ENCODE measurements at regions not wholly inside any gene's neighbourhood (a gene's known extent, or its start where the extent isn't known, plus 50 kb on each side); places are given as distances from the start of the nearest gene placed in this dataset.

- peaks cover 11 to 14% of the 10 kb centered on the region in 2 donors for H3K9me3 Mint-ChIP-seq
- Histone ChIP-seq H3K4me3 (ENCODE audit: low read length) (no peak overlapping the region), H3K36me3 (ENCODE audit: control insufficient read depth, insufficient read depth, low read length) (no peaks in the 10 kb centered on the region), H3K27ac (ENCODE audit: low read length) (no peak overlapping the region), H3K27me3 (ENCODE audit: control insufficient read depth, insufficient read depth, low read length) (no peaks in the 10 kb centered on the region), H3K9me3 (ENCODE audit: control insufficient read depth, insufficient read depth, low read length) (peaks cover 3% of the 10 kb centered on the region), H3K4me1 (ENCODE audit: control insufficient read depth, insufficient read depth, low read length) (no peaks in the 10 kb centered on the region)
- no peak overlapping the region for H3K27ac Mint-ChIP-seq
- no peak for TF ChIP-seq CTCF (IDR thresholded peaks at IDR 0.05)
- DNase-seq (no peak), ATAC-seq (no peak)
- H3K36me3 Mint-ChIP-seq: no peaks in the 10 kb centered on the region
- no peaks in the 10 kb centered on the region for H3K27me3 Mint-ChIP-seq (ENCODE audit: low read depth in 2 of 2)
- WGBS (ENCODE audit: insufficient coverage): 84% methylated on average over 3 of the region's 3 CpGs
- no peaks in the 10 kb centered on the region for H3K4me1 Mint-ChIP-seq
- intact Hi-C loops (cut with micrococcal nuclease): no loop called here
- no peak overlapping the region for H3K4me3 Mint-ChIP-seq
Measured at GRCh38 chr2:14288016-14288415, 344.5 kb upstream of the LRATD1 start.

GRCh38 chr2:14292964-14293363 lies 339.6 kb upstream of the LRATD1 start:
- no peak for TF ChIP-seq CTCF (IDR thresholded peaks at IDR 0.05)
- 69% methylated on average over 2 of the region's 3 CpGs for WGBS (ENCODE audit: insufficient coverage)
- ATAC-seq (no peak), DNase-seq (no peak)
- no peaks in the 10 kb centered on the region for H3K27me3 Mint-ChIP-seq (ENCODE audit: low read depth in 2 of 2)
- no peaks in the 10 kb centered on the region for H3K4me1 Mint-ChIP-seq
- H3K9me3 Mint-ChIP-seq: peaks cover 13 to 16% of the 10 kb centered on the region in 2 donors
- no peaks in the 10 kb centered on the region for H3K36me3 Mint-ChIP-seq
- H3K9me3 ChIP-seq (ENCODE audit: control insufficient read depth, insufficient read depth, low read length): peaks cover 3% of the 10 kb centered on the region
- H3K4me1 ChIP-seq (ENCODE audit: control insufficient read depth, insufficient read depth, low read length): no peaks in the 10 kb centered on the region
- H3K36me3 ChIP-seq (ENCODE audit: control insufficient read depth, insufficient read depth, low read length): no peaks in the 10 kb centered on the region
- no peak overlapping the region for H3K4me3 ChIP-seq (ENCODE audit: low read length)
- no peak overlapping the region for H3K4me3 Mint-ChIP-seq
- no peak overlapping the region for H3K27ac Mint-ChIP-seq
- H3K27me3 ChIP-seq (ENCODE audit: control insufficient read depth, insufficient read depth, low read length): no peaks in the 10 kb centered on the region
- H3K27ac ChIP-seq (ENCODE audit: low read length): no peak overlapping the region
- intact Hi-C loops (cut with micrococcal nuclease): no loop called here

- Mint-ChIP-seq H3K27ac (no peak overlapping the region), H3K27me3 (ENCODE audit: low read depth in 2 of 2) (no peaks in the 10 kb centered on the region), H3K36me3 (no peaks in the 10 kb centered on the region), H3K4me3 (no peak overlapping the region), H3K4me1 (no peaks in the 10 kb centered on the region), H3K9me3 (peaks cover 16 to 20% of the 10 kb centered on the region in 2 donors)
- DNase-seq: no peak
- Histone ChIP-seq H3K4me1 (ENCODE audit: control insufficient read depth, insufficient read depth, low read length) (no peaks in the 10 kb centered on the region), H3K27me3 (ENCODE audit: control insufficient read depth, insufficient read depth, low read length) (no peaks in the 10 kb centered on the region), H3K4me3 (ENCODE audit: low read length) (no peak overlapping the region), H3K36me3 (ENCODE audit: control insufficient read depth, insufficient read depth, low read length) (no peaks in the 10 kb centered on the region), H3K9me3 (ENCODE audit: control insufficient read depth, insufficient read depth, low read length) (peaks cover 8% of the 10 kb centered on the region), H3K27ac (ENCODE audit: low read length) (no peak overlapping the region)
- intact Hi-C loops (cut with micrococcal nuclease): no loop called here
- TF ChIP-seq CTCF (IDR thresholded peaks at IDR 0.05): no peak
- ATAC-seq: no peak
- no CpG with 5 or more reads among the region's 2 CpGs for WGBS (ENCODE audit: insufficient coverage)
Measured at GRCh38 chr2:14297340-14297739, 335.2 kb upstream of the LRATD1 start.

DNA sequence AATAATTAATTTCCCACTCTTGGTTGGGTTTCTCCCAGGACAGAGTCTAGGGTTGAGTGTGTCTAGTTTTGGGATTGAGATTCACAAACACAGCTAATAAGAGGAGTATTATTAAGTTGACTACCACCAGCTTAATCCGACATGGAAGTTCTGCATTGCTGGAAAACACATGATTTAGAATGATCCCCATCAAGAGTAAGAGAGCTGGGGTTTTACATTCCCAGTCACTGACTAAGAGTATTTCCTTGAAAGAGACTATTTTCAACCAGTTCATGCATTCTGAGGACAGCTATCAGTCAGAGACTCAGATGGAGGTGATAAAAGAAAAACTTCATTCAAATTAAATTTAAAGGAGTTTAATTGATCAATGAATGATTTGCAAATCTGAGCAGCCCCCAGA lies 334.6 kb upstream of the LRATD1 start:
- H3K27ac ChIP-seq (ENCODE audit: low read length): no peak overlapping the region
- 100% methylated on average over 1 of the region's 1 CpG for WGBS (ENCODE audit: insufficient coverage)
- no peaks in the 10 kb centered on the region for H3K36me3 Mint-ChIP-seq
- no peaks in the 10 kb centered on the region for H3K27me3 Mint-ChIP-seq (ENCODE audit: low read depth in 2 of 2)
- no peaks in the 10 kb centered on the region for H3K4me1 ChIP-seq (ENCODE audit: control insufficient read depth, insufficient read depth, low read length)
- no peak overlapping the region for H3K27ac Mint-ChIP-seq
- no peaks in the 10 kb centered on the region for H3K4me1 Mint-ChIP-seq
- no peaks in the 10 kb centered on the region for H3K36me3 ChIP-seq (ENCODE audit: control insufficient read depth, insufficient read depth, low read length)
- no peak overlapping the region for H3K4me3 ChIP-seq (ENCODE audit: low read length)
- ATAC-seq: no peak
- intact Hi-C loops (cut with micrococcal nuclease): no loop called here
- H3K9me3 Mint-ChIP-seq: peaks cover 15 to 19% of the 10 kb centered on the region in 2 donors
- peaks cover 8% of the 10 kb centered on the region for H3K9me3 ChIP-seq (ENCODE audit: control insufficient read depth, insufficient read depth, low read length)
- TF ChIP-seq CTCF (IDR thresholded peaks at IDR 0.05): no peak
- H3K4me3 Mint-ChIP-seq: no peak overlapping the region
- DNase-seq: no peak
- H3K27me3 ChIP-seq (ENCODE audit: control insufficient read depth, insufficient read depth, low read length): no peaks in the 10 kb centered on the region

All from natural killer cell (primary cell).